ENCODE measurements at regions not wholly inside any gene's neighbourhood (a gene's known extent, or its start where the extent isn't known, plus 50 kb on each side); places are given as distances from the start of the nearest gene placed in this dataset.
A peak's percentile ranks its signal among the peaks of the same experiment; 100 is the strongest.

DNA sequence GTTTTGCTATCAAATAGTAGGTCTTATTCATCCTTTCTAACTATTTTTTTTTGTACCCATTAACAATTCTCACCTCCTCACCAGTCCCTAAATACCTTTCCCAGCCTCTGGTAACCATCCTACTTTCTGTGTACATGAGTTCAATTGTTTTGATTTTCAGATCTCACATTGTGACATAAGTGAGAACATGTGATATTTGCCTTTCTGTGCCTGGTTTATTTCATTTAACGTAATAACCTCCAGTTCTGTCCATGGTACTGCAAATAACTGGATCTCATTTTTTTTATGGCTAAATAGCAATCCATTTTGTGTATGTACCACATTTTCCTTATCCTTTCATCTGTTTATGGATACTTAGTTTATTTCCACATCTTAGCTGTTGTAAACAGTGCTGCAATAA is 181.9 kb upstream of the KIF2B start:
- Histone ChIP-seq H3K9me3 (ENCODE audit: control insufficient read depth, insufficient read depth, low read depth, low read length) (no peaks in the 10 kb centered on the region), H3K27me3 (ENCODE audit: control insufficient read depth, insufficient read depth, low read length) (no peaks in the 10 kb centered on the region), H3K27ac (ENCODE audit: insufficient read depth, low read length) (no peak overlapping the region), H3K79me2 (ENCODE audit: control insufficient read depth, insufficient read depth, low read length) (no peaks in the 10 kb centered on the region), H3K4me3 (replicated peaks in 1 of 4; ENCODE audit: control extremely low read depth in 1 of 4, insufficient read depth in 1 of 4, low read depth in 3 of 4, low read length in 4 of 4) (no peak overlapping the region), H4K20me1 (ENCODE audit: control insufficient read depth, extremely low read depth, insufficient read depth, low read length) (no peaks in the 10 kb centered on the region), H3K36me3 (ENCODE audit: control insufficient read depth, insufficient read depth, low read length) (no peaks in the 10 kb centered on the region), H2AFZ (ENCODE audit: low read length) (no peak overlapping the region), H3K4me2 (ENCODE audit: extremely low read depth, insufficient read depth, low read length) (no peak overlapping the region), H3K4me1 (ENCODE audit: control insufficient read depth, extremely low read depth, insufficient read depth, low read length) (no peaks in the 10 kb centered on the region), H3K9ac (ENCODE audit: insufficient read depth, low read length) (no peak overlapping the region)
- DNase-seq (ENCODE audit: low read depth in 2 of 2) = no peak
- no peak for TF ChIP-seq EZH2 (IDR thresholded peaks at IDR 0.05; ENCODE audit: low read length, missing control alignments)
- TF ChIP-seq CTCF (conservative IDR thresholded peaks at IDR 0.05 in 1 of 2, IDR thresholded peaks at IDR 0.05 in 1 of 2; ENCODE audit: low read depth in 1 of 2, low read length in 2 of 2) = no peak

DNA sequence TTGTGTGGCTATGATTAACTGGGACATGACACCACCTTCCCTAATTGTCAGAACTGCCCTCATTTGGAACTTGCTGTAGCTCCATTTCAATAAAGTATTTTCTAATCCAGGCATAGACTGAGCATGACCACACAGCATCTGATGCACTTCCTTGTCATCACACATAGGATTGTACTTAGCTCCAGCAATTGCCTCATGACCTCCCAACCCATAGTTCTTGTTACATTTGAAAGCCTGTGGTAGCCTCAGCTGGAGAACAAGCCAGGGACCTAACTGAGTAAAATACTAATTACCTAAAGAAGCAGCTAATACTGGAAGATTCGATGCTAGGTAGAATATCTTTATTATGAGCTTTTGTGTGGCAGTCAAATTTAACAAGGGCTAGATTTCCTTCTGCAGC is 187.3 kb upstream of the KIF2B start:
- H3K79me2 ChIP-seq (ENCODE audit: control insufficient read depth, insufficient read depth, low read length) = no peaks in the 10 kb centered on the region

DNA sequence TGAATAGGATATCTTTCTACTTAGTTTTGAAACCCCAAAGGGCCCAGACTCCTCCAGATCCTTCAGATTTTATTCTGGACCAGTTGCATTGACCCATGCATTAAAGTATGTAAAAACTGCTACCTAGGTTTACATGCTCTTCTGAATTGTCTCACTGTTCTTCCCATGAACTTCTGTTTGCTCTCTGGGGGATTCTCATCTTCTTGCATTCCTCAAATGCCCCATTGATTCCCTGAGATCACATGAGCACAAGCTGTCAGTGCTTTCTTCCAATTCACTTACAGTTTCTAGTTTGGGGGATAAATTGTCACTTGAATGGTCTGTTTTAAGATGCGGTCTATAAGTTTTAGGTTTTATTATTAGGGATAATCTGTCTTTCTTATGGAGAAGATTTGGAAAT is 188.9 kb upstream of the KIF2B start:
- no peaks in the 10 kb centered on the region for H3K27me3 ChIP-seq (ENCODE audit: control insufficient read depth, insufficient read depth, low read length)
- H2AFZ ChIP-seq (ENCODE audit: low read length) = no peak overlapping the region
- H3K4me1 ChIP-seq (ENCODE audit: control insufficient read depth, extremely low read depth, insufficient read depth, low read length) = peaks cover 2% of the 10 kb centered on the region
- no peaks in the 10 kb centered on the region for H4K20me1 ChIP-seq (ENCODE audit: control insufficient read depth, extremely low read depth, insufficient read depth, low read length)
- no peak overlapping the region for H3K4me3 ChIP-seq (replicated peaks in 1 of 4; ENCODE audit: control extremely low read depth in 1 of 4, insufficient read depth in 1 of 4, low read depth in 3 of 4, low read length in 4 of 4)
- no peaks in the 10 kb centered on the region for H3K79me2 ChIP-seq (ENCODE audit: control insufficient read depth, insufficient read depth, low read length)
- no peak overlapping the region for H3K4me2 ChIP-seq (ENCODE audit: extremely low read depth, insufficient read depth, low read length)
- H3K9me3 ChIP-seq (ENCODE audit: control insufficient read depth, insufficient read depth, low read depth, low read length) = no peaks in the 10 kb centered on the region
- no peak for TF ChIP-seq EZH2 (IDR thresholded peaks at IDR 0.05; ENCODE audit: low read length, missing control alignments)
- no peak for TF ChIP-seq CTCF (conservative IDR thresholded peaks at IDR 0.05 in 1 of 2, IDR thresholded peaks at IDR 0.05 in 1 of 2; ENCODE audit: low read depth in 1 of 2, low read length in 2 of 2)
- H3K9ac ChIP-seq (ENCODE audit: insufficient read depth, low read length) = no peak overlapping the region
- DNase-seq (ENCODE audit: low read depth in 2 of 2) = no peak
- no peaks in the 10 kb centered on the region for H3K36me3 ChIP-seq (ENCODE audit: control insufficient read depth, insufficient read depth, low read length)
- no peak overlapping the region for H3K27ac ChIP-seq (ENCODE audit: insufficient read depth, low read length)

More for the DNA sequence above, 187.3 kb upstream of the KIF2B start:
- Histone ChIP-seq H3K4me1 (ENCODE audit: control insufficient read depth, extremely low read depth, insufficient read depth, low read length) (no peaks in the 10 kb centered on the region), H2AFZ (ENCODE audit: low read length) (no peak overlapping the region), H4K20me1 (ENCODE audit: control insufficient read depth, extremely low read depth, insufficient read depth, low read length) (no peaks in the 10 kb centered on the region), H3K4me2 (ENCODE audit: extremely low read depth, insufficient read depth, low read length) (no peak overlapping the region), H3K4me3 (replicated peaks in 1 of 4; ENCODE audit: control extremely low read depth in 1 of 4, insufficient read depth in 1 of 4, low read depth in 3 of 4, low read length in 4 of 4) (no peak overlapping the region), H3K9ac (ENCODE audit: insufficient read depth, low read length) (no peak overlapping the region), H3K9me3 (ENCODE audit: control insufficient read depth, insufficient read depth, low read depth, low read length) (no peaks in the 10 kb centered on the region), H3K27me3 (ENCODE audit: control insufficient read depth, insufficient read depth, low read length) (no peaks in the 10 kb centered on the region), H3K36me3 (ENCODE audit: control insufficient read depth, insufficient read depth, low read length) (no peaks in the 10 kb centered on the region), H3K27ac (ENCODE audit: insufficient read depth, low read length) (no peak overlapping the region)
- TF ChIP-seq EZH2 (IDR thresholded peaks at IDR 0.05; ENCODE audit: low read length, missing control alignments) (no peak), CTCF (conservative IDR thresholded peaks at IDR 0.05 in 1 of 2, IDR thresholded peaks at IDR 0.05 in 1 of 2; ENCODE audit: low read depth in 1 of 2, low read length in 2 of 2) (no peak)
- DNase-seq (ENCODE audit: low read depth in 2 of 2) = peak; percentile 17 to 23
